ENCODE measurements at regions not wholly inside any gene's neighbourhood (a gene's known extent, or its start where the extent isn't known, plus 50 kb on each side); places are given as distances from the start of the nearest gene placed in this dataset.

GRCh38 chr6:28767133-28767532, 156.7 kb downstream of the TRIM27 start:
- DNase-seq (ENCODE audit: low spot score) = no peak
- Mint-ChIP-seq H3K4me1 (ENCODE audit: low read depth) (peaks cover 12% of the 10 kb centered on the region), H3K9me3 (ENCODE audit: low read depth) (no peaks in the 10 kb centered on the region), H3K27me3 (ENCODE audit: low read depth) (peaks cover 93% of the 10 kb centered on the region), H3K4me3 (ENCODE audit: unreplicated experiment) (no peak overlapping the region), H3K36me3 (ENCODE audit: low read depth) (no peaks in the 10 kb centered on the region), H3K27ac (ENCODE audit: unreplicated experiment) (no peak overlapping the region)
- TF ChIP-seq, protein P1, sequence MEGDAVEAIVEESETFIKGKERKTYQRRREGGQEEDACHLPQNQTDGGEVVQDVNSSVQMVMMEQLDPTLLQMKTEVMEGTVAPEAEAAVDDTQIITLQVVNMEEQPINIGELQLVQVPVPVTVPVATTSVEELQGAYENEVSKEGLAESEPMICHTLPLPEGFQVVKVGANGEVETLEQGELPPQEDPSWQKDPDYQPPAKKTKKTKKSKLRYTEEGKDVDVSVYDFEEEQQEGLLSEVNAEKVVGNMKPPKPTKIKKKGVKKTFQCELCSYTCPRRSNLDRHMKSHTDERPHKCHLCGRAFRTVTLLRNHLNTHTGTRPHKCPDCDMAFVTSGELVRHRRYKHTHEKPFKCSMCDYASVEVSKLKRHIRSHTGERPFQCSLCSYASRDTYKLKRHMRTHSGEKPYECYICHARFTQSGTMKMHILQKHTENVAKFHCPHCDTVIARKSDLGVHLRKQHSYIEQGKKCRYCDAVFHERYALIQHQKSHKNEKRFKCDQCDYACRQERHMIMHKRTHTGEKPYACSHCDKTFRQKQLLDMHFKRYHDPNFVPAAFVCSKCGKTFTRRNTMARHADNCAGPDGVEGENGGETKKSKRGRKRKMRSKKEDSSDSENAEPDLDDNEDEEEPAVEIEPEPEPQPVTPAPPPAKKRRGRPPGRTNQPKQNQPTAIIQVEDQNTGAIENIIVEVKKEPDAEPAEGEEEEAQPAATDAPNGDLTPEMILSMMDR (IDR thresholded peaks at IDR 0.05) = no peak

- Mint-ChIP-seq H3K9me3 (ENCODE audit: low read depth) (no peaks in the 10 kb centered on the region), H3K36me3 (ENCODE audit: low read depth) (no peaks in the 10 kb centered on the region), H3K4me1 (ENCODE audit: low read depth) (peaks cover 12% of the 10 kb centered on the region), H3K27ac (ENCODE audit: unreplicated experiment) (no peak overlapping the region), H3K27me3 (ENCODE audit: low read depth) (peaks cover 95% of the 10 kb centered on the region), H3K4me3 (ENCODE audit: unreplicated experiment) (no peak overlapping the region)
- DNase-seq (ENCODE audit: low spot score) = no peak
- TF ChIP-seq, protein P1 (IDR thresholded peaks at IDR 0.05) = no peak
Observed at GRCh38 chr6:28767691-28768090, 156.1 kb downstream of the TRIM27 start.

- Mint-ChIP-seq H3K36me3 (ENCODE audit: low read depth) (no peaks in the 10 kb centered on the region), H3K4me1 (ENCODE audit: low read depth) (peaks cover 17% of the 10 kb centered on the region), H3K4me3 (ENCODE audit: unreplicated experiment) (no peak overlapping the region), H3K27ac (ENCODE audit: unreplicated experiment) (no peak overlapping the region), H3K9me3 (ENCODE audit: low read depth) (no peaks in the 10 kb centered on the region), H3K27me3 (ENCODE audit: low read depth) (peaks cover 95% of the 10 kb centered on the region)
- TF ChIP-seq, protein P1 (IDR thresholded peaks at IDR 0.05) = no peak
- no peak for DNase-seq (ENCODE audit: low spot score)
Observed at GRCh38 chr6:28768187-28768913, 155.4 kb downstream of the TRIM27 start.

GRCh38 chr6:28769626-28770402, 154.0 kb downstream of the TRIM27 start:
- TF ChIP-seq, protein P1 (IDR thresholded peaks at IDR 0.05) = peak; percentile 50
- peaks cover 96% of the 10 kb centered on the region for H3K27me3 Mint-ChIP-seq (ENCODE audit: low read depth)
- H3K27ac Mint-ChIP-seq (ENCODE audit: unreplicated experiment) = no peak overlapping the region
- H3K9me3 Mint-ChIP-seq (ENCODE audit: low read depth) = no peaks in the 10 kb centered on the region
- no peak for DNase-seq (ENCODE audit: low spot score)
- H3K4me3 Mint-ChIP-seq (ENCODE audit: unreplicated experiment) = no peak overlapping the region
- H3K36me3 Mint-ChIP-seq (ENCODE audit: low read depth) = no peaks in the 10 kb centered on the region
- H3K4me1 Mint-ChIP-seq (ENCODE audit: low read depth) = peaks cover 15% of the 10 kb centered on the region

DNA sequence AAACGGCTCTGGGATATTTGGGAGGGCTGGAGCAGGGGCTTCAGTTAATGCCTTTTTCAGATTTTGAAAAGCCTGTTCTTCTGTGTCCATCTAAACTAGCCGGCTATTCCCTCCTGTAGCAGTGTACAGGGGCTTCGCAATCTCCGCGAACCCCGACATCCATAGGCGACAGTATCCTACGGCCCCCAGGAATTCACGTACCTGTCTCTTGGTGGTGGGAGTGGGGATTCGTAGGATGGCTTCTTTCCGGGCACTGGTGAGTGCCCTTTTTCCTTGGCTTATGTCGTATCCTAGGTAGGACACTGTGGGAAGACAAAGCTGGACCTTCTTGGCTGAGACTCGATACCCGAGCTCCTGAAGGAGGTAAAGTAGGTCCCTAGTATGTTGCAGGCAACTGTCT, 153.1 kb downstream of the TRIM27 start:
- DNase-seq (ENCODE audit: low spot score) = no peak
- peaks cover 95% of the 10 kb centered on the region for H3K27me3 Mint-ChIP-seq (ENCODE audit: low read depth)
- H3K4me3 Mint-ChIP-seq (ENCODE audit: unreplicated experiment) = no peak overlapping the region
- H3K36me3 Mint-ChIP-seq (ENCODE audit: low read depth) = no peaks in the 10 kb centered on the region
- H3K27ac Mint-ChIP-seq (ENCODE audit: unreplicated experiment) = no peak overlapping the region
- peaks cover 10% of the 10 kb centered on the region for H3K4me1 Mint-ChIP-seq (ENCODE audit: low read depth)
- H3K9me3 Mint-ChIP-seq (ENCODE audit: low read depth) = no peaks in the 10 kb centered on the region
- TF ChIP-seq, protein P1 (IDR thresholded peaks at IDR 0.05) = no peak

All from chondrocyte (in vitro differentiated cells).